ENCODE measurements at regions not wholly inside any gene's neighbourhood (a gene's known extent, or its start where the extent isn't known, plus 50 kb on each side); places are given as distances from the start of the nearest gene placed in this dataset.

DNA sequence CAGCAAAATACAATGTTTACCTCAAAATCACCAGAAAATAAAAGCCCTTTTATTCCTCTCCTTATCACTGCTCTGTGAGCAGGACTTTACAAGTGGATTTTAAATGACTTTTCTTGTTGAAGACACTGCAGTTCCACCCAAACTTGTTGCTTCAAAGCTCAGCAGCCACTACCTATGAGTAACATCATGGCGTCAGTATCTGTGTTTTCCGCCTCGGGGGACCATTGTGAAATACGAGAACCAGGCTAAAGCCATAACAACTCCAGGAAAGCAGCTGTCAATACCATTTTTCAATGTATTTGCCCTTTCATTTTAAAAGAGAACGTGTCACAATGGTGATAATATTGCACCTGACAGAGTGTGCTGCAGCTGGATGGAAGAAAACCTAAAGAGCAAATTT is 284.0 kb upstream of the RNF32 start:
- no peak for TF ChIP-seq POLR2AphosphoS5 (IDR thresholded peaks at IDR 0.05; ENCODE audit: insufficient read depth, low read depth, low read length)
- TF ChIP-seq, protein P1, sequence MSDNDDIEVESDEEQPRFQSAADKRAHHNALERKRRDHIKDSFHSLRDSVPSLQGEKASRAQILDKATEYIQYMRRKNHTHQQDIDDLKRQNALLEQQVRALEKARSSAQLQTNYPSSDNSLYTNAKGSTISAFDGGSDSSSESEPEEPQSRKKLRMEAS (IDR thresholded peaks at IDR 0.05; ENCODE audit: insufficient read depth, insufficient read length), result no peak
- TF ChIP-seq, protein P2, sequence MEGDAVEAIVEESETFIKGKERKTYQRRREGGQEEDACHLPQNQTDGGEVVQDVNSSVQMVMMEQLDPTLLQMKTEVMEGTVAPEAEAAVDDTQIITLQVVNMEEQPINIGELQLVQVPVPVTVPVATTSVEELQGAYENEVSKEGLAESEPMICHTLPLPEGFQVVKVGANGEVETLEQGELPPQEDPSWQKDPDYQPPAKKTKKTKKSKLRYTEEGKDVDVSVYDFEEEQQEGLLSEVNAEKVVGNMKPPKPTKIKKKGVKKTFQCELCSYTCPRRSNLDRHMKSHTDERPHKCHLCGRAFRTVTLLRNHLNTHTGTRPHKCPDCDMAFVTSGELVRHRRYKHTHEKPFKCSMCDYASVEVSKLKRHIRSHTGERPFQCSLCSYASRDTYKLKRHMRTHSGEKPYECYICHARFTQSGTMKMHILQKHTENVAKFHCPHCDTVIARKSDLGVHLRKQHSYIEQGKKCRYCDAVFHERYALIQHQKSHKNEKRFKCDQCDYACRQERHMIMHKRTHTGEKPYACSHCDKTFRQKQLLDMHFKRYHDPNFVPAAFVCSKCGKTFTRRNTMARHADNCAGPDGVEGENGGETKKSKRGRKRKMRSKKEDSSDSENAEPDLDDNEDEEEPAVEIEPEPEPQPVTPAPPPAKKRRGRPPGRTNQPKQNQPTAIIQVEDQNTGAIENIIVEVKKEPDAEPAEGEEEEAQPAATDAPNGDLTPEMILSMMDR (IDR thresholded peaks at IDR 0.05; ENCODE audit: extremely low read depth in 1 of 2, insufficient read depth in 1 of 2, low read depth in 1 of 2, low read length in 2 of 2), result no peak
- TF ChIP-seq POLR2A (IDR thresholded peaks at IDR 0.05; ENCODE audit: low read depth, low read length), result no peak
- no peak for TF ChIP-seq GATA2 (IDR thresholded peaks at IDR 0.05; ENCODE audit: insufficient read depth, insufficient read length, low read depth, low read length)
- no peak for TF ChIP-seq EZH2 (IDR thresholded peaks at IDR 0.05; ENCODE audit: borderline replicate concordance, low read depth, low read length, severe bottlenecking)
- no peak for TF ChIP-seq JUN (IDR thresholded peaks at IDR 0.05; ENCODE audit: borderline replicate concordance, insufficient read depth, insufficient read length, low read depth)
- no peak for TF ChIP-seq FOS (IDR thresholded peaks at IDR 0.05; ENCODE audit: borderline replicate concordance, insufficient read depth, low read length)
